Right lung (tissue), 2 donors: ENCODE measurements at regions not wholly inside any gene's neighbourhood (a gene's known extent, or its start where the extent isn't known, plus 50 kb on each side); places are given as distances from the start of the nearest gene placed in this dataset.
"Not testable (repeated sequence)": the region's sequence is repeated elsewhere in the genome, so short reads cannot be mapped to it uniquely, and the experiment has no call there.

Experiments used
- DNase-seq, 2 donors: peaks; one replicate each; pipeline ENCODE4 v3.0.0-alpha.2; 2013

- no peak for DNase-seq
Observed at GRCh38 chr2:188645986-188646385, 328.2 kb upstream of the COL3A1 start.

GRCh38 chr2:188647430-188648070 lies 326.6 kb upstream of the COL3A1 start:
- DNase-seq: no peak

DNA sequence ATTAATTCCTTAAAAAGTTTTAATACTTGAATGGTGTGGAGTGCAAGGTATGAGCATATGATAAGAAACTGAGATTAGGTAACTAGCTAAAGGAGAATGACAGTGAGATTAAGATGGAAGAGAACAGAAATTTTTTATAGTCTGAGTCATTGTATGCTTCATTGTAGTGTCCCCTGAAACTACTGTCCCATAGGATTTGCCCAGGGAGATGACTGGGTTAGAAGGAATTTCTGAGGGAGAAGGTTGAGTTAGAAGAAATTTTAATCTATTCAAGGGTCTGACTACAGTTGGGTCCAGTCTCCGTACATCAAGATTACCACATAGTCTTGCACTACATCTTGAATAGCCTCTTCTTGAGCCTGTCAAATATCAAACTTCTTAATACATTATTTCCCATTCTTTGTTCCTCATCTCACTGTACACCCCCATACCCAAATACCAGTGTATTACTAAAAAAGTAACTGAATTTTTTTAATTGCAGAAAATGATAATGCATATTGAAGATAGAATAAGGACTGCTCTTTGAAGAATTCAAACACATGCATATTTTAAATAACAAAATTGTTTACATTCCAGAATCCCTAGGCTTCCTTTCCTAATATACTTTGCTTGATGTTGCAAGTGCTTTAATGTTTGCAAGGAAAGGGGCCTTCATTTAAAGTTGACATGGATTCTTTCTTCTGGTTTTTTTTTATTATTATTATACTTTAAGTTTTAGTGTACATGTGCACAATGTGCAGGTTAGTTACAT lies 314.3 kb upstream of the COL3A1 start:
- no peak for DNase-seq

DNA sequence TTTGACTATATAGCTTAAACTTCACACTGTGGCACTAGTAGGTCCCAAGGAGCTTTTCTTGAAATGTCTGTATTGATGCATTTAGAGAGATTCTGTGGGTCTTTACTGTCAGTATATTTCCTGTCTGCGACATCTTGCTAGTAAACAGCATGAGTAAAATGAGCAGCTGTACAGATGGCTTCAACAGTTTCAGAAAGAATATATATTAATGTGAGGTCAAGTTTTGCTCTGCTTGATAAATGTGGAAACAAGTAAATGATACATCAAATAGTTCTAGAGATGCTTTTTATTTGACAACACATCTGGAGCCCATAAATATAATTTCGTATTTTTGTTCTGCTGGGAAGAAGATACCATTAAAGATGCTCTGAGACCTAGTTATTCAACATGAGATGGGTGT lies 310.9 kb upstream of the COL3A1 start:
- DNase-seq: no peak

DNA sequence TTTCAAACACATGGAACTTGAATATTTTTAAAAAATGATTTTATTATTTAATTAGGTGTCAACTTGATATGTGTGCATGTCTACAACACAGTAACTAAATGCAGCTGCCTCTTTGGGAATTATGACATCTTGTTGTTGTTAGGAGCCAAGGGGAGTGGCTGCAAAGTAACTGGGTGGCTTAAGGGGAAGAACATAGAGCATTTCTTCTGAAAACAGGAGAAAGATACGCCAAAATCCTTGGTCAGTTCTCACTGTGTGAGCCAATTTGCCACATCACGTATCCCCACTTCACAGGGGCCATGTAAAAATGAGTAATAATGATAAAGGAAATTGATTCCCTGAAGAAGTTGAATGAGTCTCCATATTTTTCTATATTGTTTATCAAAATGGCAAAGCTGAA lies 309.8 kb upstream of the COL3A1 start:
- DNase-seq: peak in 1 of 2 donors; percentile 15

DNA sequence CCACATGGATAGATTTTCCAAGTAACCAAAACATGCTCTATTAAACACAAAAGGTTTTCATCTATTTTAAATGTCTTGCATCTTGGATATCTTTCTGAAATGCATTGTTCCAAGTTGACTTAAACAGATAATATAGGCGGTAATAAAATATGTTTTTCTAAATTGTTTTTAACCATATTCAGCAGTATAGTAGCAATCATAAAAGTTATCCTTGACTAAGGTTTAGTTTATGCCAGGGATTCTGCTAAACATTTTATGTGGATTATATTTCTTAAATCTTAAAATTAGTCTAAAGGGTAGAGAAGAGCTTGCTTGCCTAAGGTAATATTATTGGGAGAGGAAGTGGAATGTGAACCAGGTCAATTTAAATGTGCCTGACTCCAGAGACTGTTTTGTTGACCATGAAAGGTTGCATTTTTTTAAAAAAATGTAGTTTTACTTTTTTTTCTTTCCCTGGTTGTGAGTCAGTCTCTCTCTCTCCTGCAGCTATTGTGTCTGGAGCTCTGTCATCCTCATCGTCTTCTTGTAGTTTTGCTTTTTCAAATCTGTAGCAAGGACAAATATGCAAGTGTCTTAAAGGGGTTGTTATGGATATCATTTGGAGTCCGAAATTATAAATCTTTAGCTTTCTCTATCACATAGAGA lies 309.1 kb upstream of the COL3A1 start:
- DNase-seq: no peak

DNA sequence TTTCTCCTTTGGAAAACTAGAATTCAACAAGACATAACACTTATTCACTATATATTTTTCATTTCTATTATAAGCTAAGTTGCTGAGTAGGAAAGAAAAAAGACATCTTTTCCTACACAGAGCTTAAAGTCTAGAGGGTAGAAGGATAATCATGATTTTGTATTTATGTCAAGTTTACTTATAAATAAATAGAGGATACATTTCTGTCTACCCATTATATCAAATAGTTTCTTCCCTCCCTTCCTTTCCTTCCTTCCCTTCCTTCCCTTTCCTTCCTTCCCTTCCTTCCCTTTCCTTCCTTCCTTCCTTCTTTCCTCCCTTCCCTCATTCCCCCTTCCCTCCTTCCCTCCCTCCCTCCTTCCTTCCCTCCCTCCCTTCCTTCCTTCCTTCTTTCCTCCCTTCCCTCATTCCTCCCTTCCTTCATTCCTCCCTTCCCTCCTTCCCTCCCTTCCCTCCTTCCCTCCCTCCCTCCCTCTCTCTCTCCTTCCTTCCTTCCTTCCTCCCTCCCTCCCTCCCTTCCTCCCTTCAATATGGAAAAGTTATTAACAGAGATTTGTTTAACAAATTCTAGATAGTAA lies 308.4 kb upstream of the COL3A1 start:
- DNase-seq: no peak

DNA sequence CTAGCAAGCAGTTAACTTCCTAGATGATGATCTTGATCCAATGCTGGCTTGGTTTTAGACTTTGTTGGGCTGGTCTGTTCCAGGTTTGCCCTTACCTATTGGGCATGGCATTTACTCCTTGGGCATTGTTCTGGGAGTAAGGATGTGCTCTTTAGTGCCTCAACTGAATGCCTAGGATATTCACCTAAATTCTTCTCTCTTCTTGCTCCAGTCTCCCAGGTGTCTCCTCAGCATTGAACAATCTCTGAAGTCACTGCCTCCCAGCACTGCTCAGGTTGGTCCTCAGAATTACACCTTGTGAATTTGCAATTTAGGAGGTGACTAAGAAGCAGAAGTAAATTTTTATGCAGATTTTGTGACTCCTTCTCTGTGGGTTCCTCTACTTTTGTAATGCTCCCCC lies 307.7 kb upstream of the COL3A1 start:
- no peak for DNase-seq

DNA sequence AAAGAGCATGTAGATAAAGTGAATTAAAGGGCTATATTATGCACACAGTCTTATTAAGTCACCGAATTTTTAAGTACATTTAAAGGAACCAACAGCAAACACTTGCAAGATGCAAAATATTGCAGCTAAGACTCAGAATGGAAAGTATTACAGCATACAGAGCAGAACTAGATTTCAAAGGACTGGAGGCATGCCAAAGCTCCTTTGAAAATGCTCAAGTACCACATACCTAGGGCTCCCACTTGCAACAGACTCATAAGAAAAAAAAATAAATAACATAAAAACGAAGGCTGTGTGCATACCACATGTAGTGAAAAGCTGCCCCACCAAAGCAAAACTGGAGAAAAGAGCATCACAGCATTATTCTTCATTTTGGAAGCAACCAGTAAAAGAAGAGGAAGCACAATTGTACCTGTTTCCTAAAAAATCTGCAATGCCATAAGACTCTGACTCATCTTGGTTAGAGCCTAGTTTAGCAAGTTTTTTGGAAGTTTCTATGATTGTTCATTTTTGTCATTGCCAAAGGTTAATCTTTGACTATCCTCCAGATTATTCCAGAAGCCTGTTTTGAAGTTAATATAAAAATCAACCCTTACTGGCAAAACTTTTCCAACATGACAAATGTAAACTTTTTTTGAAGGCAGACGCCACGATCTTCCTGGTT lies 306.0 kb upstream of the COL3A1 start:
- peak; percentile 74 for DNase-seq

DNA sequence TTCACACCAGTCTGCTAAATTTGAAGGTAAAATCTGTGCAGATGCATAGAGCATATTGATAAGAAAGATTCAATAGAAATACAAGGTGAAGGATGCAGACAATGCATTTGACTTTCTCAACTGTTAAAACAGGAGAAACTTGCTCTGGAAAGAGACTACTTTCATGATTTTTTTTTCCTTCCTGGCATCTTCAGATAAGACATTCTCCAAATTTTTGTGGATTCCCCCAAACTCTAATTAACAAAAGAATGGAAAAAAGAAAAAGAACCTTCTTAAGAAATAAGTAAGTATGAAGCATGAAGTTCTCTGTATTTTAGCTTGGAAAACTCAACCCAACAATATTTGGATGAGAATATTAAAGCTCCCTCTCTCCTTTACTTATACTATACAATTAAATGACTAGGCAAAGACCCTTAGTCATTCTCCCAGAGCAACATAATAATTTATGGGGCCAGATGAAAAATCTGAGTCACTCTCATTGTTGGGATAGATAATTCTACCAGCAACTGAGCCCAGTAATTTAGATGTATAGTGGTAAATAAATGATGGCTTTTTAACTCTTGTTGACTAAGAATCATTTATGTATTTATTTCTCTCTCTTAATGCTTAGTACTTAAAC lies 298.7 kb upstream of the COL3A1 start:
- DNase-seq: no peak

GRCh38 chr2:188676010-188676400 lies 298.2 kb upstream of the COL3A1 start:
- no peak for DNase-seq

DNA sequence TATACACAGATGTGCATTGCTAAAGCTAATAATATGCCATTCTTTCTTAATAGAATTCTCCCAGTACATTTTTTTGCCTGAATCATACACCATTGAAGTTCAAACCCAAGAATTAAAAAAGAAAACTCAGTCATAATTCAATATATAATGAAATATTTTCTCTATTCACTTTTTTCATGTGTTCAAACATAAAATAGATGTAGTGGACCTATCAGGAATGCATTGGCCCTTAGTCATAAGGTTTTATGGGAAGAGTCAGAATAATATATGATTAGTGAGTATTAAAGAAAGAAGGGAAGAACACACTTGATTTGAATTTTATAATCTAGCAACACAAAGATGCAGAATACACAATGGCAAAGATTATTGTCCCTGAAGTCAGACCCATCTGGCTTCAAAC lies 297.0 kb upstream of the COL3A1 start:
- no peak for DNase-seq

GRCh38 chr2:188678882-188679281 lies 295.3 kb upstream of the COL3A1 start:
- DNase-seq: no peak

GRCh38 chr2:188682838-188683237 lies 291.3 kb upstream of the COL3A1 start:
- DNase-seq: no peak

GRCh38 chr2:188684795-188685194 lies 289.4 kb upstream of the COL3A1 start:
- no peak for DNase-seq

- no peak for DNase-seq
Observed at GRCh38 chr2:188693111-188693510, 281.1 kb upstream of the COL3A1 start.

- DNase-seq: no peak
Observed at GRCh38 chr2:188693771-188694170, 280.4 kb upstream of the COL3A1 start.

DNA sequence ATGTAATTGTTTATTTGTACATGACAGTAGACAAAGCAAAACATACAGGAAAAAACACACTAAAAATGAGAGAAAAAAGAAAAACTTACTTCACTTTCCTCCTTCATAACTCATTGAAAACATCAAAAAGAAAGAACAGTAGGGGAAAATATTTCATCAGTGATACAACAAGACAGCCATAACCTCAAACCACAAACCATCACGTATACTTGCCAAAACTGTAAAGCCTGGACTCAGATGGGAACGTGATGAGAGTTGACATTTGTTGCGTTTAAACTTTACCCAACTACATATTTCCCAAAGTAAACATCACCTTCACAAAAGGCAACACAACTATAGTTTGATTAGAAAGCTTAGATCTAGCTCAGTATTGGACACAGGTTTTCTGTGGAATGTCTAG lies 278.2 kb upstream of the COL3A1 start:
- DNase-seq: no peak

- DNase-seq: not testable (repeated sequence)
Observed at GRCh38 chr2:188698151-188698550, 276.0 kb upstream of the COL3A1 start.

GRCh38 chr2:188701836-188702235 lies 272.3 kb upstream of the COL3A1 start:
- DNase-seq: no peak

DNA sequence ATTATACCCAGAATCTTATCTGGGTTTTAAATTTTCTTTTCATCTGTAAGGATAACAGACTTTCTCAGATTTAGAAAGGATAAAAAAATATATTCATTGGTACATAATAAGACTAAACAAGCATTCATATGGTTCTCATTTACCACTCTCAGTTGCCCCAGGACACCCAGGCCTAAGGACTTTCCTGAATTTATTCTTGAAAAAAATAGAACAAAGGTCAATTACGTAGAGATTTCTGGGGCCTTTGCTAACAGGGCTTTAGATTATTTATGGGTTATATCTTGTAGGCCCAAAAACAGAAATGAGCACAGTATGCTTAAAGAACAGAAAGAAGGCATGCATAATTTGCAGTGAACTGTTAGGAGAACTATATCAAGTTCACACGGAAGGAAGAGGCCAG lies 269.0 kb upstream of the COL3A1 start:
- DNase-seq: no peak

DNA sequence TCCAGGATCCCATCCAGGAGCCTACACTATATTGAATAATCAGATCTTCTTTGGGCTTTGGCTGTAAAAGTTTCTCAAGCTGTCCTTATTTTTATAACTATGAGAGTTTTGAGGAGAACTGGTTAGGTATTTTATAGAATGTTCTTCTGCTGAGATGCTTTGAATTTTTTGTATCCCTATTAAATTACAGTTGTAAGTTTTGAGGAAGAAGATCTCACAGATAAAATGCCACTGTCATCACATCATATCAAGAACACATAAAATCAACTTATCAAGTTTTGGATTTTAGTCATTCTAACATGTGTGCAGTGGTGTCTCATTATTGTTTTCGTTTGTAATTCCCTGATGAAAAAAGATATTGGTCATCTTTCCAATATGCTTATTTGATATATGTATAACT lies 260.2 kb upstream of the COL3A1 start:
- no peak for DNase-seq
